Astrocyte of the spinal cord (primary cell): ENCODE measurements at regions not wholly inside any gene's neighbourhood (a gene's known extent, or its start where the extent isn't known, plus 50 kb on each side); places are given as distances from the start of the nearest gene placed in this dataset.
"Not testable (repeated sequence)": the region's sequence is repeated elsewhere in the genome, so short reads cannot be mapped to it uniquely, and the experiment has no call there.

Experiments
- DNase-seq: peaks from one replicate; pipeline ENCODE4 v3.0.0; 2011; ENCODE audit warnings: low read depth, low spot score
- H3K4me3 ChIP-seq: 2 replicates; pipeline ENCODE4 v1.5.1; 2011; ENCODE audit warnings: low read depth, mild to moderate bottlenecking, low read length, moderate library complexity
- in situ Hi-C: cut with HindIII; loops from 2 replicates; pipeline ENCODE4 v1.10.0; 2017; ENCODE audit warnings: low sequenced_read_pairs

DNA sequence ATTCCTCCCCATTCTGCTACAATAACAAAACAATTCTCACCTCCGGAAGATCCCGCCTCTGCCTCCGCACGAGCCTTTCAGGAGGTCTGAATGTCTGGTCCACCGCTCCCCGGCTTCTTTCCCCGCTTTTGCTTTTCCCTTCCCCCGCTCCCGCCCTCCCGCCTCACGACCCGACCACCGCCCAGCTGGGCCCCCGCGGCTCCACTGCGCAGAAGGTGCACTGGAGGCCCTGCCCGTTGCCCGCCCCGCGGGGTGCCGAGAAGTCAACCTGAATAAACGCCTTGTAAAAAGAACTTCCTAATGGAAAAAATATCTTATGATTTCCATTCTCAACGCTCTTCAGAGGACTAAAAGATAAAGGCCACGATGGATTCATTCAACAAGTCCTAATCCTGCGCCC lies 93.8 kb upstream of the NBPF11 start:
- H3K4me3 ChIP-seq, DNase-seq, in situ Hi-C loops: not testable (repeated sequence)

DNA sequence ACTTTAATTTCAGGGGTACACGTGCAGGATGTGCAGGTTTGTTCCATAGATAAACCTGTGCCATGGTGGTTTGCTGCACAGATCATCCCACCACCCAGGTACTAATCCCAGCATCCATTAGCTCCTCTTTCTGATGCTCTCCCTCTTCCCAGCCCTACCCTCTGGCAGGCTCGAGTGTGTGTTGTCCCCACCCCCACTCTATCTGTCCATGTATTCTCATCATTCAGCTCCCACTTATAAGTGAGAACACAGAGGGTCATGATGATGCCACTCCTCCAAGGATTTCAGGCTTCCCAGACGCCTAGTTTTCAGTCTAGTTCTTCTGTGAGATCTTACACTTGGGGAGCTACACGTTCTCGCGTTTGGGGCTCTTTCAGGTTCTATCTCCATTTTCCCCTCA lies 93.4 kb upstream of the NBPF11 start:
- H3K4me3 ChIP-seq, in situ Hi-C loops, DNase-seq: not testable (repeated sequence)

DNA sequence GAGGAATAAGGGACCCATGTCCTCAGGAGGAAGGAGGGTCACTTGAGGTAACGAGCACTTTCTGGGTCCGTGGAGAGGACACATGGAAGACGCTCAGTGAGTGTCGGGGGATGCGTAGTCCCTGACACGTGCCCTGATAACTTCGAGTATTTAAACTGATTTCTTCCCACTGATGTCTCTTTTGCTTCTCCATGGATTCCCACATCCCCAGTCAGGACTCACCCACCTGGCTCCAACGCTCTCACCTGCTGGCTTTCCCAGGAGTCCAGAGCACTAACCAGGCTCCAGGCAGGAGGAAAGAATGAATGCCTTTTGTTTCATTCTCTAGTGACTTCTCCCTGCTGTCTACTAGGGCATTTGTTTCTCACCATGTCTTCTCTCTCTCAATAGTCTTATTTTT lies 81.2 kb upstream of the NBPF11 start:
- in situ Hi-C loops, DNase-seq, H3K4me3 ChIP-seq: not testable (repeated sequence)

DNA sequence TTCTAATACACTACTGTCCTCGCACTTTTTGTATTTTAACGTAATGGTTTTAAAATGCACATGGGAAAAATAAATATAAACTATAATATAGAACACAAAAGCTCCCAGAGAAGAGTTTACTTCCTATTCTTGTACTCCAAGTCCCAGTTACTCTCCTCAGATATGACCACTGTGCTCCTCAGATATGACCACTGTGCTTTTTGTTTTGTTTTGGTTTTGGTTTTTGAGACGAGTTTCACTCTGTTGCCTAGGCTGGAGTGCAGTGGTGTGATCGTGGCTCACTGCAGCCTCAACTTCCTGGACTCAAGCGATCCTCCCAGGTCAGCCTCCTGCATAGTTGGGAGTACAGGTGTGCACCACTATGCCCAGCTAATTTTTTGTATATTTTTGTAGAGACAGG lies 76.8 kb upstream of the NBPF11 start:
- in situ Hi-C loops, H3K4me3 ChIP-seq, DNase-seq: not testable (repeated sequence)

DNA sequence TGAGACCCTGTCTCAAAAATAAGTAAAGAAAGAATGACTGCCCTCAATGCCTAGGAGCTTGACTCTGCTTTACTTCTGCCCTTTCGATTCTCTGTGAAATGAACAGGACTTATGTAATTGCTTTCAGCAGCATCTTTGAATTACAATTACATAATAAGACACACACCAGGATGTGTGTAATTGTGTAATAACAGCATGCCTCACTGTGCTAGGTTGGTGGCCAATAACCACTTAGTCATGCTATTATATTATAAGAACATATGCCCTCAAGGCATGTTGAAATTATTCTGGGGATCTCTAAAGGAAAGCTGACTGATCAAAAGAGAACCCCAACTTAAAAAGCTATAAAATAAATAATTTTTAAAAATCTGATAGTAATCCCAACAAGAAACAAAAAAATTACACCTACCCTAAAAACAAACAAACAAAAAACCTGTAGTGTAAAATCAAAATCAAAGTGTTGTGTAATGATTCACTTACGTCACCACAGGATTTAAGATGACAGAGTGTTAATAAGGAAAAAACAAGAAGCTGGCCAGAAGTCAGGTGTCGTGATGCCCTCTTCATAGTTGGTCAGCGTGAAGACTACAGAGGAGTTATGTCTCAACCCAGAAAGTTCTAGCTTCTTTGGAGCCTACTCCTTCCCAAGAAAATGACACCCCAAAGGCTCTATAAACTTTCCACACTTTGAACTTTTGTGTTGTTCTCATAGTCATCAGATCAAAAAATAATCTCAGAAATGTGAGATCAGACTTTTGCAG lies 70.5 kb upstream of the NBPF11 start:
- DNase-seq, H3K4me3 ChIP-seq, in situ Hi-C loops: not testable (repeated sequence)

DNA sequence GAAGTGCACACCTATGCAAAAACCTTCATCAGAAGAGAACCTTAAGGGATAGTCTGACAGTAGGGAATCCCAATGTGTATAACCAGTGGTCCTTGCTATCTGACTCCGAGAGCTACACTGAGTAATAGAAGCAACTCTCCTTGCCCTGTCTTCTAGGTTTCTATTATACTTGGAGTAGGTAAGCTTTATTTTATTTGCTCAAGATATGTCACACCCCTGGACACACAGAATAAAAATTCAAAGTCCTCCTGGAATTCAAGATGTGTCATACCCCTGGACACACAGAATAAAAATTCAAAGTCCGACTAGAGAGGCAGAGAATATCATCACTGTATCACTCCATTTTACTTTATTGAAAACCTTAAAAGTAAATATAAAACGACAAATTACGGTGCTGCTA lies 69.5 kb upstream of the NBPF11 start:
- H3K4me3 ChIP-seq, in situ Hi-C loops, DNase-seq: not testable (repeated sequence)

DNA sequence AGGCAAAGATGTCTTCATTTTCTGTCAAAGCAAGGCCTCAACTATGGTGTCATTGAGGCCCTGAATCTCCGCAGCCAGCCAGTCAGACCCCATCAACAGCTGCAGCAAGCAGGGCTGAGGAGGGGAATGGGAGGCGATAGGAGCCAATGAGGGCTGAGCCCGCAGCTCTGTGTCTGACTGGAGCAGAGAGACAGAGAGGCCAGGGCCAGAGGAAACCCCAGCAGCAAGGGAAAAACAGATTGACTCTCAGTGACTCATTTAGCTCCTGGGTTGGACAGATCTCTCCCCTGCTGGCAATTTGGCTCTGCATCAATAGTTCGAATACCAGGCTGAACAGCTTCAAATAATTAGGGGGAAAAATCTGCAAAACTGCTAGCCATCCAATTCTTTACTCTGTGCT lies 67.1 kb upstream of the NBPF11 start:
- H3K4me3 ChIP-seq, in situ Hi-C loops, DNase-seq: not testable (repeated sequence)

DNA sequence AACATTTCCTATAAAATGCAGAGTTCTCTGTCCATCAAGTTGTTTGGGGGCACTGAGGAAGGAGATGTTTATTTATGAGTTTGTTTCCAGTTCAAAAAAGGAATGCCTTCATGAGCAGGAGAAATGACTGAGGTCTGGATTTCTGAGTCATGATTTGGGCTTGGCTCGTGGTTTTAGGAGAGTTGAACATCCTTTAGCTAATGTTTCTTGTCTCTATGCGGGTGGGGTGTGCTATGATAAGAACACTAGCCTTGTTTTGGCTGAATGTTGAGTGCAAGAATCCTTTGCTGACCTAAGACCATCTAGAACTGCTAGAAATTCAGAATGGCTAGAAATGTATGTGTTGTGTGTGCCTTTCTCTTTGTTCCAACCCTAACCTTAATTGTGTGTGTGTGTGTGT lies 59.1 kb upstream of the NBPF11 start:
- H3K4me3 ChIP-seq, in situ Hi-C loops, DNase-seq: not testable (repeated sequence)

DNA sequence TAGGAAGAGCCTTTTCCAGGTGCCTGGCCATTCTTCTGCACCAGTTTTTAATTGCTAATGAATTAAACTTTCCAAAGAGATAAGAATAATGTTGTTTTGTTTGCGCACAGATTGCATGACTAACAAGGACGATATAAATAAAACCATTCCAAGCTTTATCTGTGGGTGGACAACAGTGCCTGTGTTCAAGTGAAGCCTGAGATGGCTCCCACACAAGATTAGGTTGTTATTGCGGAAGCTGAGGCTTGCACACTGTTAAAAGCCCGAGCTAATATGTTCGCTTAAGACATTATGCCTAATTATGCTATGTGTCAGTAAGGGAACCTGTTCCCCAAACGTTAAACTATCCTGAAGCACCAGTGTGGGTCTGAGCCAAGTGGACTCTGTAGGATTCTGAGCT lies 58.5 kb upstream of the NBPF11 start:
- H3K4me3 ChIP-seq, in situ Hi-C loops, DNase-seq: not testable (repeated sequence)

DNA sequence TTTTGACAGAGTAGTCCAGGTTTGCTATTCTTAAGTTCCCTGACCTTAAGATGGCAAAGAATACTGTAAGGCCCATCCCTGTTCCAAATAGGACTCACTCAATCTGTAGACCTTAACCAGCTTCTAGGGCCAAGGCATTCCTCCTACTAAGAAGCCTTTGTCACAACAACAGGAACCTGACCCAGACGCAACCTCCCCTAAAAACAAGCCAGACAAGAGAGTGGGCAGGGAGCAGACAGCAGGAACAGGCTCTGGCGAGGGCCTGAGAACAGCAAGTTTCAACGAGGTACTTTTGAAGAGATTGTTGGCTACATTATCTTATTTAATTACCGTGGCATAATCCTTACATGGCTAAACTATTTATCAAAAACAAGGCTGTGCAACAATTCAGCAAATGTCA lies 58.1 kb upstream of the NBPF11 start:
- in situ Hi-C loops, H3K4me3 ChIP-seq, DNase-seq: not testable (repeated sequence)

DNA sequence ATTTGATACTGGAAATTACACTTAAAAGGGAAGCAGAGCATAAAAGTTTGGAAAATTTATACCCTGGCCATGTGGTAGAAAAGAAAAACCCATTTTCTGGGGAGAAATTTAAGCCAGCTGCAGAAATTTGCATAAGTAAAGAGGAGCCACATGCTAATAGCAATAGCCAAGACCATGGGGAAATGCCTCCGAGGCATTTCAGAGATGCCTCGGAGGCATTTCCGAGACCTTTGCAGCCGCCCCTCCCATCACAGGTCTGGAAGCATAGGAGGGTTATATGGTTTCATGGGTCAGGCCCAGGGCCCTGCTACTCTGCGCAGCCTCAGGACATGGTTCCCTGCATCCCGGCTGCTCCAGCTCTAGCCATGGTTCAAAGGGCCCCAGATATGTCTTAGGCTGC lies 49.9 kb upstream of the NBPF11 start:
- in situ Hi-C loops, H3K4me3 ChIP-seq, DNase-seq: not testable (repeated sequence)
